ENCODE measurements at regions not wholly inside any gene's neighbourhood (a gene's known extent, or its start where the extent isn't known, plus 50 kb on each side); places are given as distances from the start of the nearest gene placed in this dataset.

DNA sequence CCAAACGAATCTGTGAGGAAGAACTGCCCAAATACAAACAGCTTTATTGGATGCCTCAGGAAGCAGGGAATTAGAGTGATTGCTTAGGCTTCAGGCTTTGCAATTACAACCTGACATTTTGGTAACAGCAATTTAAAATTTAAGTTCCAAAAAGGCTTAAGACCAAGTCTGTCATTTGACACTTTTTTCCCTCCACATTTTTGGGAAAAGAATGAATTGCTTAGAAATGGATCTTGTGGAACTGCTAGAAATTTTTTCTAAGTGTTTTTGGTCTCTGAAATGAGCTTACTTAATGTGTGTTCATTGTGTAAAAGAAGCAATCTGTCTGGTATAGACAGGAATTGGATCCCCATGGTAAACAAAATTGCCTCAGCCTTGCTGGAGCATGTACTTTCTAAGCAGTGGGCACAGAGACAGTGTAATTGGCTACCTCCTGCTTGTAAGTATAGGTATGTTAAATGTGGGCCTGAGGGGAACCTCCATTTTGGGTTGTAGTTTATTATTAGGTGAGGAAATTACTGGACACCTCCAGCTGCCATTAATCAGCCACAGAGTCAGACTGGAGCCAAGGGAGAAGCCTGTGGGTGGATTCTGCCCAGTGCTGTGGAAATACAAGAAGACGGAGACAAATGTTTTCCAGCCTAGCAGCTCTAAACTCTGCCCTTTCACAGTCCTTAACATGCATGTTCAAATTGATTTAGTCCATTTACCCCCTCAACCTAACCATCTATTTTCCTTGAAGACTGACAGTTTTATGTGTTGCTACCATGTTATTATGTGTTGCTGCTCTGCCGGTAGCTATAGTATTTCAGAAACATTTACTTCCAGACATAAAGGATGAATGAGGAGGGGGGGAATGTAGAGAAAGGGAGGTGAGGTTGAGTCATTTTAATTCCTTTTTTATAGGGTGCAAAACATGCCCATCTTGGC, 473.0 kb downstream of the SPRY1 start:
- TF ChIP-seq POLR2A (IDR thresholded peaks at IDR 0.05; ENCODE audit: low read depth, low read length) = no peak
- no peak for TF ChIP-seq TAF1 (IDR thresholded peaks at IDR 0.05; ENCODE audit: borderline replicate concordance, low read depth, low read length)
- TF ChIP-seq POLR2AphosphoS5 (IDR thresholded peaks at IDR 0.05; ENCODE audit: low read depth, low read length) = no peak
- FAIRE-seq (no peak), DNase-seq (ENCODE audit: insufficient read length) (no peak)

DNA sequence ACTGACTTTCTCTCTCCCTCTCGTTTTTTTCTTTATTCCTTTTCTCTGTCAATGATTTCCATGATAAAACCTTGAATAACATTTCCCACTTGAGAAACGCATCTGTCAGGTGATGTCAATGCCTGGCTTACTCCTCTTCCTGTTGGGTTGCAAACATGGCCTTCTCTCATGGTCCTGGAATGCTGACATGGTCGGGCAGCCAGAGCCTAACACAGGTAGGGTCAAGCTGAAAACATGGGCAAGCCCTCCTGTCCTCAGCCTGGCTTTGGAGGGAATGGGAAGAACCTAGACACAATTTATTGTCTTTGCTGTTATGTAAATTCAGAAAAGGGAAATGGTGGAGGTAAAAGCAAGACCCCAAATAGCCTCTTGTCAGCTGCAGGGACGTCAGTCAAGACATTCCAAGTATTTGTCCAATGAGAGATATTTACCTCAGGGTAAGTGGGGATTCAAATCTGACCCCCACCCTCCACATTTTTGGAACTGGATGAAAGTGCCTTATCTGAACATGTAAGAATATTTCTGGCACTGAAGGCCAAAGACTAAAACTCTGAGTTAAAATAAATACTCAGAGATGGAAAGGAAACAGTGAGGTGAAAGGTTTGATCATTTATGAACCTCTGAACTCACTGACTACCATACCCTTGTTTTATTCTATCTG, 473.8 kb downstream of the SPRY1 start:
- no peak for TF ChIP-seq POLR2A (IDR thresholded peaks at IDR 0.05; ENCODE audit: low read depth, low read length)
- no peak for TF ChIP-seq TAF1 (IDR thresholded peaks at IDR 0.05; ENCODE audit: borderline replicate concordance, low read depth, low read length)
- no peak for TF ChIP-seq POLR2AphosphoS5 (IDR thresholded peaks at IDR 0.05; ENCODE audit: low read depth, low read length)
- FAIRE-seq (no peak), DNase-seq (ENCODE audit: insufficient read length) (no peak)

GRCh38 chr4:123871341-123871740, 474.7 kb downstream of the SPRY1 start:
- no peak for FAIRE-seq
- TF ChIP-seq POLR2A (IDR thresholded peaks at IDR 0.05; ENCODE audit: low read depth, low read length) (no peak), TAF1 (IDR thresholded peaks at IDR 0.05; ENCODE audit: borderline replicate concordance, low read depth, low read length) (no peak), POLR2AphosphoS5 (IDR thresholded peaks at IDR 0.05; ENCODE audit: low read depth, low read length) (no peak)
- no peak for DNase-seq (ENCODE audit: insufficient read length)

- no peak for DNase-seq (ENCODE audit: insufficient read length)
- TF ChIP-seq POLR2A (IDR thresholded peaks at IDR 0.05; ENCODE audit: low read depth, low read length) (no peak), TAF1 (IDR thresholded peaks at IDR 0.05; ENCODE audit: borderline replicate concordance, low read depth, low read length) (no peak), POLR2AphosphoS5 (IDR thresholded peaks at IDR 0.05; ENCODE audit: low read depth, low read length) (no peak)
Measured at GRCh38 chr4:123874063-123874462, 477.5 kb downstream of the SPRY1 start.

GRCh38 chr4:123876143-123876542, 479.5 kb downstream of the SPRY1 start:
- FAIRE-seq (no peak), DNase-seq (ENCODE audit: insufficient read length) (no peak)
- TF ChIP-seq TAF1 (IDR thresholded peaks at IDR 0.05; ENCODE audit: borderline replicate concordance, low read depth, low read length) (no peak), POLR2A (IDR thresholded peaks at IDR 0.05; ENCODE audit: low read depth, low read length) (no peak), POLR2AphosphoS5 (IDR thresholded peaks at IDR 0.05; ENCODE audit: low read depth, low read length) (no peak)

More at GRCh38 chr4:123874063-123874462, 477.5 kb downstream of the SPRY1 start:
- FAIRE-seq = no peak

DNA sequence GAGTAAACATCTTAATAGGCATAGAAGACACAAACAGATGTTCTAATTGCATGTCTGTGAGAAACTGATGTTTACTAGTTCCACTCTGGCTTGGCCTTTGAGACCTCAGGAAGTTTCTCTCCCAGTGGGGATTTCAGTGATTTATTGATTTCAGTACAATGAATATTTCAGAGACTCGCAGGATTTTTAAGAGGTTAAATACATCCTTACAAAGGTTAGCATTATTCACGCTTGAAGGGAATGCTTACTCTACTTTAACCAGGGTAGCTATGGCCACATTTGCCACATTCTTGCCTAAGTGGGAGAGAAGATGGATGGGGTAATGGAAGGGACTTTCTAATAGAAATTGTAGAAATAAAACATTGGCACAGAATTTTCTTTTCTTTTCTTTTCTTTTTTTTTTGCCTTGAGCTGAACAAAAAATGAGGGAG, 480.1 kb downstream of the SPRY1 start:
- DNase-seq (ENCODE audit: insufficient read length) (no peak), FAIRE-seq (no peak)
- TF ChIP-seq POLR2AphosphoS5 (IDR thresholded peaks at IDR 0.05; ENCODE audit: low read depth, low read length) (no peak), TAF1 (IDR thresholded peaks at IDR 0.05; ENCODE audit: borderline replicate concordance, low read depth, low read length) (no peak), POLR2A (IDR thresholded peaks at IDR 0.05; ENCODE audit: low read depth, low read length) (no peak)

DNA sequence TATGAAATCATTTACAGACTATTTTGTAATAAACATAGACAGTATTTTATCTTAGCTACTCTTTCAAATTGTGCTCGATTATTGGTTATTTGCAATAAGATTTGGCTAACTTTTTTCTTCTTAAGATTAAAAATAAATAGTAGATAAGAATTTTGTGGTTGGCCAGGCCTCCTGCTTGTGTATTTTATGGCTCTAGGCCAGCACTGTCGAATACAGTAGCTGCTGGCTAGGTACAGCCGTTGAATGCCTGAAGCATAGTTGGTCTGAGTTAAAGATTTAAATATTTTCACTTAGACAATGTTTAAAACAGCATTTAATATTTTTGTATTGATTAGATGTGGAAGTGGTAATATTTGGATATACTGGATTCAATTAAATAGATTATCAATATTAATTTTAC, 481.0 kb downstream of the SPRY1 start:
- no peak for FAIRE-seq
- no peak for TF ChIP-seq POLR2A (IDR thresholded peaks at IDR 0.05; ENCODE audit: low read depth, low read length)
- TF ChIP-seq POLR2AphosphoS5 (IDR thresholded peaks at IDR 0.05; ENCODE audit: low read depth, low read length) = no peak
- no peak for TF ChIP-seq TAF1 (IDR thresholded peaks at IDR 0.05; ENCODE audit: borderline replicate concordance, low read depth, low read length)
- DNase-seq (ENCODE audit: insufficient read length) = no peak

- no peak for DNase-seq (ENCODE audit: insufficient read length)
- TF ChIP-seq POLR2A (IDR thresholded peaks at IDR 0.05; ENCODE audit: low read depth, low read length) (no peak), POLR2AphosphoS5 (IDR thresholded peaks at IDR 0.05; ENCODE audit: low read depth, low read length) (no peak), TAF1 (IDR thresholded peaks at IDR 0.05; ENCODE audit: borderline replicate concordance, low read depth, low read length) (no peak)
- FAIRE-seq = no peak
Measured at GRCh38 chr4:123878976-123879375, 482.4 kb downstream of the SPRY1 start.

GRCh38 chr4:123880631-123881030, 484.0 kb downstream of the SPRY1 start:
- no peak for TF ChIP-seq POLR2AphosphoS5 (IDR thresholded peaks at IDR 0.05; ENCODE audit: low read depth, low read length)
- TF ChIP-seq TAF1 (IDR thresholded peaks at IDR 0.05; ENCODE audit: borderline replicate concordance, low read depth, low read length) = no peak
- no peak for TF ChIP-seq POLR2A (IDR thresholded peaks at IDR 0.05; ENCODE audit: low read depth, low read length)
- FAIRE-seq (no peak), DNase-seq (ENCODE audit: insufficient read length) (no peak)

GRCh38 chr4:123884922-123885321, 488.3 kb downstream of the SPRY1 start:
- no peak for DNase-seq (ENCODE audit: insufficient read length)

DNA sequence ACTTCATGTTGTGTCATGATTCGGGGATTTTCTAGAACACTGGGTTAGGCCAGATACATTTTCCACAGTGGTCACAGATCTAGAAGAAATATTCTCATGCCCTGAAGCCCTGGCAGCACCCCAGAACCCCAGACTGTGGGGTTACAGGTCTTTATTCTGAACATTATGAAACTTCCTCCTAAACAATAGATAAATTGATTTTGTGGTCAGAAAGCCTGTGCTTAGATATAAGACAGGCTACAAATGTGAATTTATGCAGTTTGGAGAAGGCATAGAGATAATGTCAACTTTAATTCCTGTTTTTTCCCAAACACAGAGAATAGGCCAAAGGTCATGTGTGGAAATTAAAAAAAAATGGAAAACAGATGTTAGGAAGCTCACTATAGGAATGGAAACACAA, 492.9 kb downstream of the SPRY1 start:
- TF ChIP-seq TAF1 (IDR thresholded peaks at IDR 0.05; ENCODE audit: borderline replicate concordance, low read depth, low read length) (no peak), POLR2A (IDR thresholded peaks at IDR 0.05; ENCODE audit: low read depth, low read length) (no peak), POLR2AphosphoS5 (IDR thresholded peaks at IDR 0.05; ENCODE audit: low read depth, low read length) (no peak)
- no peak for DNase-seq (ENCODE audit: insufficient read length)

More at GRCh38 chr4:123884922-123885321, 488.3 kb downstream of the SPRY1 start:
- FAIRE-seq = no peak
- TF ChIP-seq POLR2AphosphoS5 (IDR thresholded peaks at IDR 0.05; ENCODE audit: low read depth, low read length) = no peak
- TF ChIP-seq TAF1 (IDR thresholded peaks at IDR 0.05; ENCODE audit: borderline replicate concordance, low read depth, low read length) = no peak
- TF ChIP-seq POLR2A (IDR thresholded peaks at IDR 0.05; ENCODE audit: low read depth, low read length) = no peak

More for the DNA sequence above, 492.9 kb downstream of the SPRY1 start:
- FAIRE-seq = no peak

Measured in GM12892 (cell line).